WERI-Rb-1 (cell line): ENCODE measurements at regions not wholly inside any gene's neighbourhood (a gene's known extent, or its start where the extent isn't known, plus 50 kb on each side); places are given as distances from the start of the nearest gene placed in this dataset.
"Not testable (repeated sequence)": the region's sequence is repeated elsewhere in the genome, so short reads cannot be mapped to it uniquely, and the experiment has no call there.

Experiments used
- DNase-seq: peaks from one replicate; pipeline ENCODE4 v3.0.0-alpha.2; 2020
- H3K27ac ChIP-seq: fragments of 250-450 bp; sonication (Bioruptor Pico); 2 replicates; pipeline ENCODE4 v1.5.1; 2020; ENCODE audit warnings: mild to moderate bottlenecking, moderate library complexity
- H3K27me3 ChIP-seq: fragments of 250-450 bp; sonication (Bioruptor Pico); 2 replicates; pipeline ENCODE4 v1.5.1; 2021; ENCODE audit warnings: mild to moderate bottlenecking, low read depth, moderate library complexity; ENCODE audit not compliant: insufficient read depth, severe bottlenecking
- H3K36me3 ChIP-seq: fragments of 250-450 bp; sonication (Bioruptor Pico); 2 replicates; pipeline ENCODE4 v1.5.1; 2020; ENCODE audit warnings: mild to moderate bottlenecking, moderate library complexity
- H3K4me3 ChIP-seq: 2 replicates; pipeline ENCODE4 v1.5.1; 2011; ENCODE audit warnings: low read depth, mild to moderate bottlenecking, control low read depth, low read length
- H3K9me3 ChIP-seq: fragments of 250-450 bp; sonication (Bioruptor Pico); 2 replicates; pipeline ENCODE4 v1.5.1; 2021; ENCODE audit warnings: mild to moderate bottlenecking, moderate library complexity; ENCODE audit not compliant: severe bottlenecking
- TF ChIP-seq, protein P1 (sequence below): IDR thresholded peaks from 2 replicates; pipeline ENCODE4 v1.5.1; 2011; ENCODE audit warnings: low read depth, mild to moderate bottlenecking, control low read depth, inconsistent platforms, low read length

DNA sequence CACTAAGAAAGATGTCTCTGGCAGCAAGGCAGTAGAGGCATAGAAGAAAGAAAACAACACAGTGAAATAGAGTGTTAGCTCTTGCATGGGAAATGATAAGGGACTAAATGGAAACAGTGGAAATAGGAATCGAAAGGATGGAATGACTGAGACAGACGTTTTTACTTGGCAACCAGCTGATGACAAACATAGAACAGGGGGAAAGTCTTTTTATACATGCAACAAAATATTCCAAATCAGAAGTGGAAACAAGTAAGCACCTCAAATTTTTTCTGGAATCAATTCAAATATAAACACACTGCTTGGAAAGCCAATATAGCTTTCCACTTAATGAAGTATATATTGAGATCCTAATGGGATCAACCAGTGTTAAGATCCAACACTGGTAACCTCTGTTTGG is 110.2 kb downstream of the MZT1 start:
- Histone ChIP-seq H3K4me3 (no peak overlapping the region), H3K27me3 (no peaks in the 10 kb centered on the region), H3K36me3 (no peaks in the 10 kb centered on the region), H3K27ac (no peak overlapping the region), H3K9me3 (no peaks in the 10 kb centered on the region)
- no peak for DNase-seq
- TF ChIP-seq, protein P1, sequence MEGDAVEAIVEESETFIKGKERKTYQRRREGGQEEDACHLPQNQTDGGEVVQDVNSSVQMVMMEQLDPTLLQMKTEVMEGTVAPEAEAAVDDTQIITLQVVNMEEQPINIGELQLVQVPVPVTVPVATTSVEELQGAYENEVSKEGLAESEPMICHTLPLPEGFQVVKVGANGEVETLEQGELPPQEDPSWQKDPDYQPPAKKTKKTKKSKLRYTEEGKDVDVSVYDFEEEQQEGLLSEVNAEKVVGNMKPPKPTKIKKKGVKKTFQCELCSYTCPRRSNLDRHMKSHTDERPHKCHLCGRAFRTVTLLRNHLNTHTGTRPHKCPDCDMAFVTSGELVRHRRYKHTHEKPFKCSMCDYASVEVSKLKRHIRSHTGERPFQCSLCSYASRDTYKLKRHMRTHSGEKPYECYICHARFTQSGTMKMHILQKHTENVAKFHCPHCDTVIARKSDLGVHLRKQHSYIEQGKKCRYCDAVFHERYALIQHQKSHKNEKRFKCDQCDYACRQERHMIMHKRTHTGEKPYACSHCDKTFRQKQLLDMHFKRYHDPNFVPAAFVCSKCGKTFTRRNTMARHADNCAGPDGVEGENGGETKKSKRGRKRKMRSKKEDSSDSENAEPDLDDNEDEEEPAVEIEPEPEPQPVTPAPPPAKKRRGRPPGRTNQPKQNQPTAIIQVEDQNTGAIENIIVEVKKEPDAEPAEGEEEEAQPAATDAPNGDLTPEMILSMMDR = no peak

DNA sequence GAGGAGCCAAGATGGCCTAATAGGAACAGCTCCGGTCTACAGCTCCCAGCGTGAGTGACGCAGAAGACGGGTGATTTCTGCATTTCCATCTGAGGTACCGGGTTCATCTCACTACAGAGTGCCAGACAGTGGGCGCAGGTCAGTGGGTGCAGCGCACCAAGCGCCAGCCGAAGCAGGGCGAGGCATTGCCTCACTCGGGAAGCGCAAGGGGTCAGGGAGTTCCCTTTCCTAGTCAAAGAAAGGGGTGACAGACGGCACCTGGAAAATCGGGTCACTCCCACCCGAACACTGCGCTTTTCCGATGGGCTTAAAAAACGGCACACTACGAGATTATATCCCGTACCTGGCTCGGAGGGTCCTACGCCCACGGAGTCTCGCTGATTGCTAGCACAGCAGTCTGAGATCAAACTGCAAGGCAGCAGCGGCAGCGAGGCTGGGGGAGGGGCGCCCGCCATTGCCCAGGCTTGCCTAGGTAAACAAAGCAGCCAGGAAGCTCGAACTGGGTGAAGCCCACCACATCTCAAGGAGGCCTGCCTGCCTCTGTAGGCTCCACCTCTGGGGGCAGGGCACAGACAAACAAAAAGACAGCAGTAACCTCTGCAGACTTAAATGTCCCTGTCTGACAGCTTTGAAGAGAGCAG is 117.1 kb downstream of the MZT1 start:
- not testable (repeated sequence) for DNase-seq

DNA sequence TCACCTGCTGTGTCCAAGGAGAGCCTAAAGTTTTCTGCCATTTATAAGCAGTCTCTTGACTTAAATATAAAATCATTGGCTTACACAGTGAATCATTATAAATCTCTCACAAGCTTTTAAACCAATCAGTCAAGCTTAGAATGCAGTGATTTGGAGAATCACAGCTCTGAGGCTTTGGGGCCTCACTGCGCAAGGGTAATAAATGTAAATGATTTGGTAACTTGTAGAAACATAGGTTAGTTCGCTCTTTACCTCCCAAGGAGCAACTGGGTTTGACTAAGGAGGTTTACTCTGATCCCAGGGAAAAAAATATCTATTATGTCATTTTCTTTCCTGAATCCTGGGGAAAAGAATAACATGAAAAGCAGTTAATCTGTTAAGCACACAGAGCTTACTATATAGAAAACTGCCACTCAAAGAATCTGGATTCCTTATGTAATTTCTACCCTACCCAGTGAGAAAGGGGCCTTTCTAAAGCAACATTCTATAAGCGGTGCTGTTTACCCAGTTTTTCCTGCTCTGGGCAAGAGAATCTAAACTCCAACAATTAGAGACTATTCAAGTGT is 128.2 kb downstream of the MZT1 start:
- Histone ChIP-seq H3K27ac (peak overlapping the region; percentile 53), H3K9me3 (no peaks in the 10 kb centered on the region), H3K4me3 (peak overlapping the region; percentile 16; the same call in 1 of the 2 replicates), H3K36me3 (no peaks in the 10 kb centered on the region), H3K27me3 (no peaks in the 10 kb centered on the region)
- peak; percentile 40 for DNase-seq
- TF ChIP-seq, protein P1 = no peak

More for the DNA sequence above, 117.1 kb downstream of the MZT1 start:
- not testable (repeated sequence) for H3K4me3 ChIP-seq, H3K9me3 ChIP-seq, H3K27me3 ChIP-seq, H3K36me3 ChIP-seq, H3K27ac ChIP-seq

DNA sequence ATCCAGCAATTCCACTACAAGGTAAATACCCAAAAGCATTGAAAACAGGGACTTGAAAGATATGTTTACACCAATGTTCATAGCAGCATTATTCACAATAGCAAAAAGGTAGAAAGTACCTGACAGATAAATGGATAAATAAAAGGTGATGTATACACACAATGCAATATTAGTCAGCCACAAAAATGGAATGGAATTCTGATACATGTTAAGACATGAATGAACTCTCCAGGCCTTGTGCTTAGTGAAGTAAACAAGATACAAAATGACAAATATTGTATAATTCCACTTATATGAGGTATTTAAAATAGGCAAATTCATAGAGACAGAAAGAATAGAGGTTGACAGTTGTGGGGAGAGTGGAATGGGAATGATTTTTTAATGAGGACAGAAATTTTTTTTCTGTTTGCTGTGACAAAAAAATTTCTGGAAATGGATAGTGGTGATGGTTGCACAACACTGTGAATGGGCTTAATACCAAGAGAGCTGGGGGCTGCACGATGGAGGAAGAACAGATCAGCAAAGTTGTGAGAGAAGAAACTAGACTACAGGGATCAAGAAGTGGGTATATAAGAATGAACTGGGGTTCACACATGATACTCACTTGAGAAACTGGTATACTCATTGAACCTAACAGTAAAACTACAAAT is 137.2 kb downstream of the MZT1 start:
- no peak for DNase-seq
- H3K27ac ChIP-seq = no peak overlapping the region

DNA sequence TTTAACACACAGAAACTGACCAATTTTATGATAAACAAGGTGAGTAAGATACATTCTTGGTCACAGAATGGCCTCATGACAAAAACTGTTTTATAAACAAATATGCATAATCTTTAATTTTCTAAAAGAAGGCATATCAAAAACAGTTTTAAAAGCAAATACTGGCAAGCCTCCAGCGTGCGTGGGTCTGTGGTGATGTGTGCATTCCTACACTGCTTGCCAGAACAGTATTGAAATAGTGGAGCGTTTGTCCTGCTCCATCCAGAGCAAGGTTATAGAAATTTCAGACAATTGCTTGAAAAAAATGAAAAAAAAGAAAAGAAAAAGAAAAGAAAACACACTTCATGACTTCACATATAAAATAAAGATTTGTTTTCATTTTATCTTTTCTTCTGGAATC is 140.9 kb downstream of the MZT1 start:
- no peaks in the 10 kb centered on the region for H3K27me3 ChIP-seq

More for the DNA sequence above, 137.2 kb downstream of the MZT1 start:
- TF ChIP-seq, protein P1 = no peak
- Histone ChIP-seq H3K36me3 (no peaks in the 10 kb centered on the region), H3K9me3 (no peaks in the 10 kb centered on the region), H3K27me3 (no peaks in the 10 kb centered on the region), H3K4me3 (no peak overlapping the region)

DNA sequence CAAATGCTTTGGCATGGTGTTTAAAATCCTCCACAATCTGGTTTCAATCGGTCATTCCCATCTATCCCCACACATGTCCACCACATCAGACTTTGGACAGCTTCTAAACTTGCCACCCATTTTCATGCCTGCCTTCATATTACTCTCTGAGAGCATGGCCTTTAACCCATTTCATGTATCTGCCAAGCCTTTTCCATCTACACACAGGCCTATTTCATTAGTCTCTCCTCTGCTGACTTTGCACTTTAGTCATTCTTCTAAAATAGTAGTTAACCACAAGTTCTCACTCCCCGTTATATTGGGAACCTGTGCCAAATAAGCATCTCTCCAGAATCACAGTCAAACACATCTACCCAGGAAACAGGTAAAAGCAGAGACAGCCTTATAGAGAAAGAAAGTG is 142.2 kb downstream of the MZT1 start:
- DNase-seq = no peak
- Histone ChIP-seq H3K27ac (no peak overlapping the region), H3K4me3 (no peak overlapping the region), H3K27me3 (no peaks in the 10 kb centered on the region), H3K36me3 (no peaks in the 10 kb centered on the region), H3K9me3 (no peaks in the 10 kb centered on the region)
- TF ChIP-seq, protein P1 = no peak

More for the DNA sequence above, 140.9 kb downstream of the MZT1 start:
- TF ChIP-seq, protein P1 = no peak
- Histone ChIP-seq H3K36me3 (no peaks in the 10 kb centered on the region), H3K4me3 (no peak overlapping the region), H3K27ac (no peak overlapping the region), H3K9me3 (no peaks in the 10 kb centered on the region)
- no peak for DNase-seq
